ENCODE measurements at regions not wholly inside any gene's neighbourhood (a gene's known extent, or its start where the extent isn't known, plus 50 kb on each side); places are given as distances from the start of the nearest gene placed in this dataset.

DNA sequence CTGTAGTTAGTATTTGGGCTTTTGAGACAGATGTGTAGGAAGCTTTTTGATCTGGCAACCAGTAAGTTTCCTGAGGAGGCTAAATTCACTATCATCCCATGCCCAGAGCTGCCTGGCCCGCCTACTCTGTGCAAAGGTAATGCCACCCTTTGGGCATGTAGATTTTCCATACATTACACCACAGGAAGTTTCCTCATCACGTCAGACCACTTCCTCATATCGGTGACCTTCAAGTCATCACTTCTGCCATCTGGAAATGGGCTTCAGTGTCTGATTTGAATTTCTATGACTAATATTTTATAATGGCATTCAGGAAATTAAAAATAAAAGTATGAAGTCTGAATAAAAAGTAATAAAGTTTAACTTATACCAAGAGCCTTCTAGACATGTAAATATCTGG lies 825.4 kb downstream of the DCDC2C start:
- TF ChIP-seq ZNF501 (CRISPR knock-in tag; IDR thresholded peaks at IDR 0.05), result no peak
- TF ChIP-seq, protein P1, sequence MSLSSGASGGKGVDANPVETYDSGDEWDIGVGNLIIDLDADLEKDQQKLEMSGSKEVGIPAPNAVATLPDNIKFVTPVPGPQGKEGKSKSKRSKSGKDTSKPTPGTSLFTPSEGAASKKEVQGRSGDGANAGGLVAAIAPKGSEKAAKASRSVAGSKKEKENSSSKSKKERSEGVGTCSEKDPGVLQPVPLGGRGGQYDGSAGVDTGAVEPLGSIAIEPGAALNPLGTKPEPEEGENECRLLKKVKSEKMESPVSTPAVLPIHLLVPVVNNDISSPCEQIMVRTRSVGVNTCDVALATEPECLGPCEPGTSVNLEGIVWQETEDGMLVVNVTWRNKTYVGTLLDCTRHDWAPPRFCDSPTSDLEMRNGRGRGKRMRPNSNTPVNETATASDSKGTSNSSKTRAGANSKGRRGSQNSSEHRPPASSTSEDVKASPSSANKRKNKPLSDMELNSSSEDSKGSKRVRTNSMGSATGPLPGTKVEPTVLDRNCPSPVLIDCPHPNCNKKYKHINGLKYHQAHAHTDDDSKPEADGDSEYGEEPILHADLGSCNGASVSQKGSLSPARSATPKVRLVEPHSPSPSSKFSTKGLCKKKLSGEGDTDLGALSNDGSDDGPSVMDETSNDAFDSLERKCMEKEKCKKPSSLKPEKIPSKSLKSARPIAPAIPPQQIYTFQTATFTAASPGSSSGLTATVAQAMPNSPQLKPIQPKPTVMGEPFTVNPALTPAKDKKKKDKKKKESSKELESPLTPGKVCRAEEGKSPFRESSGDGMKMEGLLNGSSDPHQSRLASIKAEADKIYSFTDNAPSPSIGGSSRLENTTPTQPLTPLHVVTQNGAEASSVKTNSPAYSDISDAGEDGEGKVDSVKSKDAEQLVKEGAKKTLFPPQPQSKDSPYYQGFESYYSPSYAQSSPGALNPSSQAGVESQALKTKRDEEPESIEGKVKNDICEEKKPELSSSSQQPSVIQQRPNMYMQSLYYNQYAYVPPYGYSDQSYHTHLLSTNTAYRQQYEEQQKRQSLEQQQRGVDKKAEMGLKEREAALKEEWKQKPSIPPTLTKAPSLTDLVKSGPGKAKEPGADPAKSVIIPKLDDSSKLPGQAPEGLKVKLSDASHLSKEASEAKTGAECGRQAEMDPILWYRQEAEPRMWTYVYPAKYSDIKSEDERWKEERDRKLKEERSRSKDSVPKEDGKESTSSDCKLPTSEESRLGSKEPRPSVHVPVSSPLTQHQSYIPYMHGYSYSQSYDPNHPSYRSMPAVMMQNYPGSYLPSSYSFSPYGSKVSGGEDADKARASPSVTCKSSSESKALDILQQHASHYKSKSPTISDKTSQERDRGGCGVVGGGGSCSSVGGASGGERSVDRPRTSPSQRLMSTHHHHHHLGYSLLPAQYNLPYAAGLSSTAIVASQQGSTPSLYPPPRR (CRISPR knock-in tag; IDR thresholded peaks at IDR 0.05; ENCODE audit: borderline replicate concordance), result no peak
- TF ChIP-seq GMEB1 (CRISPR knock-in tag; IDR thresholded peaks at IDR 0.05; ENCODE audit: borderline replicate concordance), result no peak
- TF ChIP-seq ZMYM3 (CRISPR knock-in tag; IDR thresholded peaks at IDR 0.05), result no peak
- TF ChIP-seq IRX3 (CRISPR knock-in tag; IDR thresholded peaks at IDR 0.05; ENCODE audit: borderline replicate concordance, low read depth), result no peak
- TF ChIP-seq, protein P2, sequence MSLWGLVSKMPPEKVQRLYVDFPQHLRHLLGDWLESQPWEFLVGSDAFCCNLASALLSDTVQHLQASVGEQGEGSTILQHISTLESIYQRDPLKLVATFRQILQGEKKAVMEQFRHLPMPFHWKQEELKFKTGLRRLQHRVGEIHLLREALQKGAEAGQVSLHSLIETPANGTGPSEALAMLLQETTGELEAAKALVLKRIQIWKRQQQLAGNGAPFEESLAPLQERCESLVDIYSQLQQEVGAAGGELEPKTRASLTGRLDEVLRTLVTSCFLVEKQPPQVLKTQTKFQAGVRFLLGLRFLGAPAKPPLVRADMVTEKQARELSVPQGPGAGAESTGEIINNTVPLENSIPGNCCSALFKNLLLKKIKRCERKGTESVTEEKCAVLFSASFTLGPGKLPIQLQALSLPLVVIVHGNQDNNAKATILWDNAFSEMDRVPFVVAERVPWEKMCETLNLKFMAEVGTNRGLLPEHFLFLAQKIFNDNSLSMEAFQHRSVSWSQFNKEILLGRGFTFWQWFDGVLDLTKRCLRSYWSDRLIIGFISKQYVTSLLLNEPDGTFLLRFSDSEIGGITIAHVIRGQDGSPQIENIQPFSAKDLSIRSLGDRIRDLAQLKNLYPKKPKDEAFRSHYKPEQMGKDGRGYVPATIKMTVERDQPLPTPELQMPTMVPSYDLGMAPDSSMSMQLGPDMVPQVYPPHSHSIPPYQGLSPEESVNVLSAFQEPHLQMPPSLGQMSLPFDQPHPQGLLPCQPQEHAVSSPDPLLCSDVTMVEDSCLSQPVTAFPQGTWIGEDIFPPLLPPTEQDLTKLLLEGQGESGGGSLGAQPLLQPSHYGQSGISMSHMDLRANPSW (CRISPR knock-in tag; IDR thresholded peaks at IDR 0.05; ENCODE audit: borderline replicate concordance), result no peak
- no peak for TF ChIP-seq ZNF839 (CRISPR knock-in tag; IDR thresholded peaks at IDR 0.05; ENCODE audit: borderline replicate concordance)
- TF ChIP-seq, protein P3, sequence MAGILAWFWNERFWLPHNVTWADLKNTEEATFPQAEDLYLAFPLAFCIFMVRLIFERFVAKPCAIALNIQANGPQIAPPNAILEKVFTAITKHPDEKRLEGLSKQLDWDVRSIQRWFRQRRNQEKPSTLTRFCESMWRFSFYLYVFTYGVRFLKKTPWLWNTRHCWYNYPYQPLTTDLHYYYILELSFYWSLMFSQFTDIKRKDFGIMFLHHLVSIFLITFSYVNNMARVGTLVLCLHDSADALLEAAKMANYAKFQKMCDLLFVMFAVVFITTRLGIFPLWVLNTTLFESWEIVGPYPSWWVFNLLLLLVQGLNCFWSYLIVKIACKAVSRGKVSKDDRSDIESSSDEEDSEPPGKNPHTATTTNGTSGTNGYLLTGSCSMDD (CRISPR knock-in tag; IDR thresholded peaks at IDR 0.05), result no peak
- no peak for TF ChIP-seq NR1H2 (CRISPR knock-in tag; IDR thresholded peaks at IDR 0.05; ENCODE audit: borderline replicate concordance, low read depth)
- TF ChIP-seq MAFK (conservative IDR thresholded peaks at IDR 0.05 in 1 of 2, IDR thresholded peaks at IDR 0.05 in 1 of 2; ENCODE audit: low read length in 2 of 2), result no peak
- TF ChIP-seq ZBTB49 (CRISPR knock-in tag; IDR thresholded peaks at IDR 0.05; ENCODE audit: borderline replicate concordance), result no peak
